ENCODE measurements at regions not wholly inside any gene's neighbourhood (a gene's known extent, or its start where the extent isn't known, plus 50 kb on each side); places are given as distances from the start of the nearest gene placed in this dataset.

DNA sequence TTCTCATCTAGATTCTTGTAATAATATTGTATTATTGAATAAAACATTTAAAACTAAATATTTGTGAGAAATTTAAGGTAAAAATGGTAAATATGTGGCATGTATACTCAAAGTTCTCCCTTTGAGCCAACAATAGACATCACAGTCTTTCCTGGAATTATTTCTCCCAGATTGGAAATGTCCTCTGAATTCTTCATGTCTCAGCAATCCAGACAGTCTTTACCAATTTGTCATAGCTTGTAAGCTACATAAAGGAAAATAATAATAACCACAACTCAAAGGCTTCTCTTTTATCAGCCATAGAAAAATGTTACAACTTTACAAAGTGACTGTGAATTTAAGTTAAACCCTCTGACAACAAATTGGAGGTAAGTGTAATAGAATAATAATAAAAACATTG is 784.9 kb downstream of the EPHA4 start:
- TF ChIP-seq, protein P1, sequence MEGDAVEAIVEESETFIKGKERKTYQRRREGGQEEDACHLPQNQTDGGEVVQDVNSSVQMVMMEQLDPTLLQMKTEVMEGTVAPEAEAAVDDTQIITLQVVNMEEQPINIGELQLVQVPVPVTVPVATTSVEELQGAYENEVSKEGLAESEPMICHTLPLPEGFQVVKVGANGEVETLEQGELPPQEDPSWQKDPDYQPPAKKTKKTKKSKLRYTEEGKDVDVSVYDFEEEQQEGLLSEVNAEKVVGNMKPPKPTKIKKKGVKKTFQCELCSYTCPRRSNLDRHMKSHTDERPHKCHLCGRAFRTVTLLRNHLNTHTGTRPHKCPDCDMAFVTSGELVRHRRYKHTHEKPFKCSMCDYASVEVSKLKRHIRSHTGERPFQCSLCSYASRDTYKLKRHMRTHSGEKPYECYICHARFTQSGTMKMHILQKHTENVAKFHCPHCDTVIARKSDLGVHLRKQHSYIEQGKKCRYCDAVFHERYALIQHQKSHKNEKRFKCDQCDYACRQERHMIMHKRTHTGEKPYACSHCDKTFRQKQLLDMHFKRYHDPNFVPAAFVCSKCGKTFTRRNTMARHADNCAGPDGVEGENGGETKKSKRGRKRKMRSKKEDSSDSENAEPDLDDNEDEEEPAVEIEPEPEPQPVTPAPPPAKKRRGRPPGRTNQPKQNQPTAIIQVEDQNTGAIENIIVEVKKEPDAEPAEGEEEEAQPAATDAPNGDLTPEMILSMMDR (IDR thresholded peaks at IDR 0.05; ENCODE audit: low read length): no peak
- TF ChIP-seq EZH2 (IDR thresholded peaks at IDR 0.05; ENCODE audit: borderline replicate concordance, low read length): no peak

Data from OCI-LY1 (cell line).